ENCODE measurements at regions not wholly inside any gene's neighbourhood (a gene's known extent, or its start where the extent isn't known, plus 50 kb on each side); places are given as distances from the start of the nearest gene placed in this dataset.

- TF ChIP-seq CTCF (IDR thresholded peaks at IDR 0.05; ENCODE audit: insufficient read depth, low read length) (no peak), REST (IDR thresholded peaks at IDR 0.05; ENCODE audit: insufficient replicate concordance, low read depth) (no peak), GABPA (IDR thresholded peaks at IDR 0.05; ENCODE audit: low read depth) (no peak), POLR2AphosphoS5 (IDR thresholded peaks at IDR 0.05; ENCODE audit: low read depth) (no peak), SPI1 (IDR thresholded peaks at IDR 0.05; ENCODE audit: borderline replicate concordance, low read depth) (no peak)
These were observed 187.7 kb upstream of the USP24 start for GRCh38 chr1:55402671-55403464.
